ENCODE measurements at regions not wholly inside any gene's neighbourhood (a gene's known extent, or its start where the extent isn't known, plus 50 kb on each side); places are given as distances from the start of the nearest gene placed in this dataset.

- TF ChIP-seq ERG (CRISPR knock-in tag; IDR thresholded peaks at IDR 0.05) (no peak), HMGA2 (CRISPR knock-in tag; IDR thresholded peaks at IDR 0.05) (no peak), PRDM15 (CRISPR knock-in tag; IDR thresholded peaks at IDR 0.05) (no peak), ZNF423 (CRISPR knock-in tag; IDR thresholded peaks at IDR 0.05) (no peak), RORB (CRISPR knock-in tag; IDR thresholded peaks at IDR 0.05) (no peak), ZBTB43 (CRISPR knock-in tag; IDR thresholded peaks at IDR 0.05) (no peak), FOXJ3 (CRISPR knock-in tag; IDR thresholded peaks at IDR 0.05; ENCODE audit: borderline replicate concordance) (no peak), ZMAT4 (CRISPR knock-in tag; IDR thresholded peaks at IDR 0.05) (no peak)
These were observed 146.4 kb downstream of the PCTP start (continued) for GRCh38 chr17:55897301-55897700.

- DNase-seq (ENCODE audit: low spot score) (no peak), ATAC-seq (no peak)
- Mint-ChIP-seq H3K4me3 (no peak overlapping the region), H3K27ac (no peak overlapping the region), H3K27me3 (ENCODE audit: low read depth) (no peaks in the 10 kb centered on the region), H3K4me1 (peaks cover 3% of the 10 kb centered on the region; the same call in 1 of the 2 replicates), H3K36me3 (no peaks in the 10 kb centered on the region), H3K9me3 (peaks cover 13% of the 10 kb centered on the region; the same call in 1 of the 2 replicates)
- POLR2A ChIA-PET = no interaction called here
- no peak for TF ChIP-seq TP53 (CRISPR knock-in tag; IDR thresholded peaks at IDR 0.05)
- no peak for TF ChIP-seq ZNF317 (CRISPR knock-in tag; IDR thresholded peaks at IDR 0.05; ENCODE audit: borderline replicate concordance, low read depth)
- TF ChIP-seq NFE2L1 (CRISPR knock-in tag; IDR thresholded peaks at IDR 0.05) = no peak
- no peak for TF ChIP-seq ATF2 (CRISPR knock-in tag; IDR thresholded peaks at IDR 0.05; ENCODE audit: borderline replicate concordance, low read depth)
- TF ChIP-seq ZSCAN18 (CRISPR knock-in tag; IDR thresholded peaks at IDR 0.05) = no peak
- no peak for TF ChIP-seq E2F5 (CRISPR knock-in tag; IDR thresholded peaks at IDR 0.05)
- CTCF ChIA-PET = no interaction called here
These were observed 147.3 kb downstream of the PCTP start for GRCh38 chr17:55898195-55898594.
